DOHH2 (cell line): ENCODE measurements at regions not wholly inside any gene's neighbourhood (a gene's known extent, or its start where the extent isn't known, plus 50 kb on each side); places are given as distances from the start of the nearest gene placed in this dataset.

ENCODE experiments used
- CTCF ChIP-seq: fragments of 200-600 bp; sonication (generic); IDR thresholded peaks from one replicate; pipeline ENCODE4 v1.5.1; 2014; ENCODE audit warnings: antibody characterized with exemption, mild to moderate bottlenecking, low read depth, low read length; ENCODE audit not compliant: poor library complexity, severe bottlenecking
- EZH2phosphoT487 ChIP-seq: fragments of 200-600 bp; sonication (generic); IDR thresholded peaks from 2 replicates; pipeline ENCODE4 v1.6.1; 2017; ENCODE audit warnings: borderline replicate concordance, mild to moderate bottlenecking, antibody characterized with exemption, low read length, moderate library complexity, mixed read lengths

GRCh38 chr1:57747818-57748217, 324.0 kb upstream of the DAB1 start:
- TF ChIP-seq CTCF: no peak
- TF ChIP-seq EZH2phosphoT487: no peak
